Astrocyte (in vitro differentiated cells and primary cell): ENCODE measurements at regions not wholly inside any gene's neighbourhood (a gene's known extent, or its start where the extent isn't known, plus 50 kb on each side); places are given as distances from the start of the nearest gene placed in this dataset.

Experiments
- DNase-seq: peaks from one replicate; pipeline ENCODE4 v3.0.0-alpha.2; 2010; ENCODE audit warnings: low read depth
- FAIRE-seq: peaks from 2 replicates; lab custom pipeline; 2011; peaks lifted over from hg19 to GRCh38; lab: Jason Lieb, UNC
- H2AFZ ChIP-seq: 2 replicates; pipeline ENCODE4 v1.6.0; 2012; ENCODE audit warnings: low read depth, low read length, inconsistent platforms
- H3K27ac ChIP-seq: 2 replicates; pipeline ENCODE4 v1.5.1; 2011; ENCODE audit warnings: low read depth, low read length, inconsistent platforms
- H3K27me3 ChIP-seq: 2 replicates; pipeline ENCODE4 v1.6.0; 2011; ENCODE audit warnings: low read length, inconsistent platforms; ENCODE audit not compliant: insufficient read depth
- H3K36me3 ChIP-seq: 2 replicates; pipeline ENCODE4 v1.5.1; 2011; ENCODE audit warnings: low read length, inconsistent platforms; ENCODE audit not compliant: insufficient read depth
- H3K4me1 ChIP-seq: 2 replicates; pipeline ENCODE4 v1.5.1; 2011; ENCODE audit warnings: low read length, inconsistent platforms; ENCODE audit not compliant: insufficient read depth
- H3K4me2 ChIP-seq: 2 replicates; pipeline ENCODE4 v1.6.0; 2012; ENCODE audit warnings: low read length, inconsistent platforms
- H3K4me3 ChIP-seq: 2 replicates; pipeline ENCODE4 v1.5.1; 2011; ENCODE audit warnings: low read depth, mild to moderate bottlenecking, low read length, inconsistent platforms; ENCODE audit not compliant: insufficient read depth
- H3K79me2 ChIP-seq: 2 replicates; pipeline ENCODE4 v1.6.0; 2012; ENCODE audit warnings: mild to moderate bottlenecking, low read length, inconsistent platforms; ENCODE audit not compliant: insufficient read depth
- H3K9ac ChIP-seq: 2 replicates; pipeline ENCODE4 v1.6.0; 2012; ENCODE audit warnings: mild to moderate bottlenecking, low read length, inconsistent platforms
- H3K9me3 ChIP-seq: 2 replicates; pipeline ENCODE4 v1.5.1; 2012; ENCODE audit warnings: low read depth, mild to moderate bottlenecking, low read length, inconsistent platforms; ENCODE audit not compliant: insufficient read depth
- H4K20me1 ChIP-seq: 2 replicates; pipeline ENCODE4 v1.6.0; 2012; ENCODE audit warnings: low read length, inconsistent platforms; ENCODE audit not compliant: insufficient read depth
- H3K27ac Mint-ChIP-seq: one replicate; pipeline ENCODE4 v1.8.0; 2021; ENCODE audit warnings: mild to moderate bottlenecking, mixed read lengths; ENCODE audit not compliant: unreplicated experiment
- H3K27me3 Mint-ChIP-seq: one replicate; pipeline ENCODE4 v1.8.0; 2021; ENCODE audit warnings: low read depth, mixed read lengths; ENCODE audit not compliant: unreplicated experiment
- H3K36me3 Mint-ChIP-seq: one replicate; pipeline ENCODE4 v1.8.0; 2021; ENCODE audit warnings: low read depth, mixed read lengths; ENCODE audit not compliant: unreplicated experiment
- H3K4me1 Mint-ChIP-seq: one replicate; pipeline ENCODE4 v1.8.0; 2021; ENCODE audit warnings: low read depth, mixed read lengths; ENCODE audit not compliant: unreplicated experiment
- H3K4me3 Mint-ChIP-seq: one replicate; pipeline ENCODE4 v1.8.0; 2021; ENCODE audit warnings: mild to moderate bottlenecking, moderate library complexity, mixed read lengths; ENCODE audit not compliant: unreplicated experiment
- H3K9me3 Mint-ChIP-seq: one replicate; pipeline ENCODE4 v1.8.0; 2021; ENCODE audit warnings: mild to moderate bottlenecking, mixed read lengths; ENCODE audit not compliant: unreplicated experiment
- CTCF ChIP-seq: IDR thresholded peaks from 2 replicates; pipeline ENCODE4 v1.5.1; 2011; ENCODE audit warnings: low read depth, mild to moderate bottlenecking, inconsistent platforms, low read length, moderate library complexity; ENCODE audit not compliant: insufficient read depth
- EZH2 ChIP-seq: IDR thresholded peaks from 2 replicates; pipeline ENCODE4 v1.6.1; 2012; ENCODE audit warnings: mild to moderate bottlenecking, low read length, inconsistent platforms; ENCODE audit not compliant: insufficient read depth

- Histone ChIP-seq H2AFZ (no peak overlapping the region), H3K27me3 (no peaks in the 10 kb centered on the region), H3K9me3 (no peaks in the 10 kb centered on the region), H3K36me3 (no peaks in the 10 kb centered on the region), H3K4me1 (no peaks in the 10 kb centered on the region), H3K79me2 (no peaks in the 10 kb centered on the region), H4K20me1 (no peaks in the 10 kb centered on the region), H3K4me2 (no peak overlapping the region), H3K9ac (no peak overlapping the region), H3K27ac (no peak overlapping the region), H3K4me3 (no peak overlapping the region)
- no peak for TF ChIP-seq CTCF
- no peak for TF ChIP-seq EZH2
- Mint-ChIP-seq H3K27me3 (no peaks in the 10 kb centered on the region), H3K27ac (no peak overlapping the region), H3K4me1 (no peaks in the 10 kb centered on the region), H3K4me3 (no peak overlapping the region), H3K9me3 (no peaks in the 10 kb centered on the region), H3K36me3 (no peaks in the 10 kb centered on the region)
- FAIRE-seq (no peak), DNase-seq (no peak)
Observed at GRCh38 chr2:161546635-161547034, 77.6 kb upstream of the SLC4A10 start.

GRCh38 chr2:161547130-161547529, 77.1 kb upstream of the SLC4A10 start:
- no peaks in the 10 kb centered on the region for H3K9me3 Mint-ChIP-seq
- Histone ChIP-seq H4K20me1 (no peaks in the 10 kb centered on the region), H2AFZ (no peak overlapping the region), H3K4me3 (no peak overlapping the region), H3K27me3 (no peaks in the 10 kb centered on the region), H3K4me2 (no peak overlapping the region), H3K9me3 (no peaks in the 10 kb centered on the region), H3K79me2 (no peaks in the 10 kb centered on the region), H3K36me3 (no peaks in the 10 kb centered on the region), H3K9ac (no peak overlapping the region), H3K27ac (no peak overlapping the region), H3K4me1 (no peaks in the 10 kb centered on the region)
- H3K27ac Mint-ChIP-seq: no peak overlapping the region
- no peaks in the 10 kb centered on the region for H3K4me1 Mint-ChIP-seq
- no peaks in the 10 kb centered on the region for H3K36me3 Mint-ChIP-seq
- FAIRE-seq (no peak), DNase-seq (no peak)
- TF ChIP-seq CTCF: no peak
- TF ChIP-seq EZH2: no peak
- H3K4me3 Mint-ChIP-seq: no peak overlapping the region
- H3K27me3 Mint-ChIP-seq: no peaks in the 10 kb centered on the region

- H3K9me3 Mint-ChIP-seq: no peaks in the 10 kb centered on the region
- no peak overlapping the region for H3K27ac Mint-ChIP-seq
- Histone ChIP-seq H3K79me2 (no peaks in the 10 kb centered on the region), H3K9ac (no peak overlapping the region), H3K4me2 (no peak overlapping the region), H3K27ac (no peak overlapping the region), H2AFZ (no peak overlapping the region), H3K4me3 (no peak overlapping the region), H3K36me3 (no peaks in the 10 kb centered on the region), H3K27me3 (no peaks in the 10 kb centered on the region), H3K4me1 (no peaks in the 10 kb centered on the region), H4K20me1 (no peaks in the 10 kb centered on the region), H3K9me3 (no peaks in the 10 kb centered on the region)
- H3K4me3 Mint-ChIP-seq: no peak overlapping the region
- FAIRE-seq: no peak
- H3K36me3 Mint-ChIP-seq: no peaks in the 10 kb centered on the region
- no peak for DNase-seq
- no peak for TF ChIP-seq EZH2
- TF ChIP-seq CTCF: no peak
- H3K27me3 Mint-ChIP-seq: no peaks in the 10 kb centered on the region
- H3K4me1 Mint-ChIP-seq: no peaks in the 10 kb centered on the region
Observed at GRCh38 chr2:161552015-161552414, 72.2 kb upstream of the SLC4A10 start.
